Hepatocyte (in vitro differentiated cells): ENCODE measurements at regions not wholly inside any gene's neighbourhood (a gene's known extent, or its start where the extent isn't known, plus 50 kb on each side); places are given as distances from the start of the nearest gene placed in this dataset.

Source experiments
- DNase-seq: peaks from one replicate; pipeline ENCODE4 v3.0.0-alpha.2; 2016; ENCODE audit warnings: low spot score
- H2AFZ ChIP-seq: fragments of 200-600 bp; sonication (generic); 2 replicates; pipeline ENCODE4 v1.6.0; 2016; ENCODE audit warnings: antibody characterized with exemption, mild to moderate bottlenecking
- H3K27ac ChIP-seq: fragments of 200-600 bp; sonication (generic); 2 replicates; pipeline ENCODE4 v1.5.1; 2016; ENCODE audit warnings: mild to moderate bottlenecking
- H3K27me3 ChIP-seq: fragments of 200-600 bp; sonication (generic); 2 replicates; pipeline ENCODE4 v1.6.1; 2016
- H3K36me3 ChIP-seq: fragments of 200-600 bp; sonication (generic); replicated peaks from 2 replicates; pipeline ENCODE4 v1.5.1; 2016; ENCODE audit warnings: low read depth; ENCODE audit not compliant: insufficient read depth
- H3K4me1 ChIP-seq: fragments of 200-600 bp; sonication (generic); 2 replicates; pipeline ENCODE4 v1.5.1; 2016; ENCODE audit warnings: mild to moderate bottlenecking, moderate library complexity; ENCODE audit not compliant: insufficient read depth
- H3K4me2 ChIP-seq: fragments of 200-600 bp; sonication (generic); 2 replicates; pipeline ENCODE4 v1.6.0; 2016
- H3K4me3 ChIP-seq: fragments of 200-600 bp; sonication (generic); 2 replicates; pipeline ENCODE4 v1.5.1; 2016; ENCODE audit warnings: mild to moderate bottlenecking
- H3K79me2 ChIP-seq: fragments of 200-600 bp; sonication (generic); 2 replicates; pipeline ENCODE4 v1.6.0; 2017; ENCODE audit warnings: mild to moderate bottlenecking
- H3K9me2 ChIP-seq: fragments of 200-600 bp; sonication (generic); replicated peaks from 2 replicates; pipeline ENCODE4 v1.6.0; 2017; ENCODE audit warnings: mild to moderate bottlenecking; ENCODE audit not compliant: insufficient read depth
- H3K9me3 ChIP-seq: fragments of 200-600 bp; sonication (generic); 2 replicates; pipeline ENCODE4 v1.5.1; 2016; ENCODE audit warnings: low read depth, mild to moderate bottlenecking
- H4K20me1 ChIP-seq: fragments of 200-600 bp; sonication (generic); 2 replicates; pipeline ENCODE4 v1.6.0; 2016; ENCODE audit warnings: mild to moderate bottlenecking; ENCODE audit not compliant: insufficient read depth, poor library complexity, severe bottlenecking
- EZH2 ChIP-seq: fragments of 200-600 bp; sonication (generic); IDR thresholded peaks from 2 replicates; pipeline ENCODE4 v1.6.1; 2016; ENCODE audit warnings: antibody characterized with exemption, mild to moderate bottlenecking, borderline replicate concordance
- EZH2phosphoT487 ChIP-seq: fragments of 200-600 bp; sonication (generic); IDR thresholded peaks from one replicate; pipeline ENCODE4 v1.6.1; 2018; ENCODE audit warnings: antibody characterized with exemption, mild to moderate bottlenecking, low read depth, moderate library complexity; ENCODE audit not compliant: unreplicated experiment, severe bottlenecking
- WGBS: methylation state at CpG from one replicate; pipeline ENCODE4 v1.1.6; 2016; ENCODE audit warnings: low lambda C conversion rate; ENCODE audit errors: missing lambda C conversion rate; 5-methylcytosine and 5-hydroxymethylcytosine counted together
- TF ChIP-seq, protein P1 (sequence below): fragments of 200-600 bp; sonication (generic); IDR thresholded peaks from 2 replicates; pipeline ENCODE4 v1.5.1; 2016; ENCODE audit warnings: antibody characterized with exemption, mild to moderate bottlenecking; ENCODE audit not compliant: poor library complexity

DNA sequence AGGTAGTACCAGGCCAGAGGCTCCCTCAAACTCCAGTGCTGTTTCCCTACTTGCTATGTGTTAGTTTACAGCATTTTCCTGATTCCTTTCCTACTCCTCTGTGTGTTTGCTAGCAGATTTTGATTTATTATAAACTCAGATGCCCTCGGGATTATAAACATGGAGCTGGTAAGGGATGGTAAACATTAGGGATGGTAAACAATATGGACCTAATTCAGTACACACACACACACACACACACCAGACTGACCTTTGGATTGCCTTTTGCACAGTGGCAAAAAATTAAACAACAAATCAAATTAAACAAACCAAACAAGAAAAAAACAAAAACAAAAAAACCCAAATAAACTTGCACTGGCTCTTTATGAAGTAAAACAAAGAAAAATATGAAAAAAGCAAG lies 55.4 kb upstream of the ACVR1 start:
- no peak for DNase-seq
- WGBS, result 33% methylated on average over 1 of the region's 1 CpG
- no peak for TF ChIP-seq EZH2phosphoT487
- TF ChIP-seq, protein P1, sequence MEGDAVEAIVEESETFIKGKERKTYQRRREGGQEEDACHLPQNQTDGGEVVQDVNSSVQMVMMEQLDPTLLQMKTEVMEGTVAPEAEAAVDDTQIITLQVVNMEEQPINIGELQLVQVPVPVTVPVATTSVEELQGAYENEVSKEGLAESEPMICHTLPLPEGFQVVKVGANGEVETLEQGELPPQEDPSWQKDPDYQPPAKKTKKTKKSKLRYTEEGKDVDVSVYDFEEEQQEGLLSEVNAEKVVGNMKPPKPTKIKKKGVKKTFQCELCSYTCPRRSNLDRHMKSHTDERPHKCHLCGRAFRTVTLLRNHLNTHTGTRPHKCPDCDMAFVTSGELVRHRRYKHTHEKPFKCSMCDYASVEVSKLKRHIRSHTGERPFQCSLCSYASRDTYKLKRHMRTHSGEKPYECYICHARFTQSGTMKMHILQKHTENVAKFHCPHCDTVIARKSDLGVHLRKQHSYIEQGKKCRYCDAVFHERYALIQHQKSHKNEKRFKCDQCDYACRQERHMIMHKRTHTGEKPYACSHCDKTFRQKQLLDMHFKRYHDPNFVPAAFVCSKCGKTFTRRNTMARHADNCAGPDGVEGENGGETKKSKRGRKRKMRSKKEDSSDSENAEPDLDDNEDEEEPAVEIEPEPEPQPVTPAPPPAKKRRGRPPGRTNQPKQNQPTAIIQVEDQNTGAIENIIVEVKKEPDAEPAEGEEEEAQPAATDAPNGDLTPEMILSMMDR, result no peak
- no peak for TF ChIP-seq EZH2
- H2AFZ ChIP-seq, result no peak overlapping the region
- H3K9me3 ChIP-seq, result no peaks in the 10 kb centered on the region
- H3K4me1 ChIP-seq, result peaks cover 18% of the 10 kb centered on the region
- H3K79me2 ChIP-seq, result no peaks in the 10 kb centered on the region
- H4K20me1 ChIP-seq, result no peaks in the 10 kb centered on the region
- H3K4me2 ChIP-seq, result no peak overlapping the region
- no peaks in the 10 kb centered on the region for H3K27me3 ChIP-seq
- H3K4me3 ChIP-seq, result no peak overlapping the region
- H3K27ac ChIP-seq, result no peak overlapping the region
- no peaks in the 10 kb centered on the region for H3K36me3 ChIP-seq
- no peaks in the 10 kb centered on the region for H3K9me2 ChIP-seq

DNA sequence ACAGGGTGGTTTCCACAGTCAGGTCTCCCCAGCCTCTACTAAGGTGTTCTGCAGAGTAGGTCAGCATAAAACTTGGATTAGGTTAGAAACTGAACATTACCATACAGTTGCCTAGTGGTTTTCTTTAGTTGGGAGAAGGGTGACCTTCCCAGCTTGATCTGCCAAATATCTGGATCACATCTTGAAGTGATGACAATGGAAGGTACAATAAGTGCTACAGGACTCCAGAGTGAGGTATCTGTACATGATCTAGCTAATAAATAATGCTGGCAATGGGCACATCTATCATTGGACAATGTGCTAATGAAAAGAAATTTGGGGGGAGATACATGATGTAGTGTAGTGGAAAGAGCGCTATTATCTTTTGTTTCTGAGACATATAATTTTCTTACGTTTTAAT lies 54.6 kb upstream of the ACVR1 start:
- DNase-seq, result no peak
- WGBS, result 62% methylated on average over 2 of the region's 2 CpGs
- Histone ChIP-seq H3K9me3 (no peaks in the 10 kb centered on the region), H3K9me2 (no peaks in the 10 kb centered on the region), H3K4me1 (peaks cover 18% of the 10 kb centered on the region), H3K4me2 (no peak overlapping the region), H2AFZ (no peak overlapping the region), H3K27ac (no peak overlapping the region), H3K79me2 (no peaks in the 10 kb centered on the region), H3K4me3 (no peak overlapping the region), H4K20me1 (no peaks in the 10 kb centered on the region), H3K27me3 (no peaks in the 10 kb centered on the region), H3K36me3 (no peaks in the 10 kb centered on the region)
- no peak for TF ChIP-seq EZH2
- TF ChIP-seq, protein P1, result no peak
- no peak for TF ChIP-seq EZH2phosphoT487

DNA sequence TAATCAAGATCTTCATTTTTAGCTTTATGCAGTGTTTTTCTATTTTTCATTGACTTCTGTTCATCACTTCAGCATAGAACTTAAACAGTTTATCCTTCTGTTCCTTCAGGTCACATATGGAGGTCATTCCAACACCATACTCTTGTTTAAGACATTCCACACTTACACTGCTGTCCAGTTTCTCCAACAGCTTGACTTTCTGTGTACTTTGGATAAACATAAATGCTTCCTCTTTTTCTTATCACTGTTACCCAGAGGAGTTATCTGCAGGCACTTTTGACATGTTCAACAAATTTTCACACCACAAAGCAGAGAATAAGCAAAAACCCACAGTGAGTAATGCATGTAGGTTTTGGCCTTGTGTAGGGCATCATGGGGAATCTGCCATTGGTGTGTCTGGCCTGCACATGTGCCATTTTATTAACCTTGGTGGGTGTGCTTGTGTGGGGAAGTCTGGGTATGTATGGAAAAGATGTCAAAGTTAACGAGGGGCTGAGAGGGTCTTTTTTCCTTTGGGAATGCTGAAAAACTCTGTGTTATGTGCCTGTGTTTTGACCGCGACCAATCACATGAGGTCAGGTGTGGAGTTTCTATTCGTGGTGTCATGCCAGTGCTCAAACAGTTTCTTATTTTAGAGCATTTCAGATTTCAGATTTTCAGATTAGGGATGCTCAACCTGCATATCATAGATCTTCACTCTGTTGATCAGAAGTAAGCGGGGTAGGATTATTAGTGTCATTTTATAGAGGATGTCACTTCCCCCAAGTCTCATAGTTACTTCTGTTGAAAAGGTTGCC lies 53.9 kb upstream of the ACVR1 start:
- Histone ChIP-seq H3K36me3 (no peaks in the 10 kb centered on the region), H3K4me1 (peaks cover 15% of the 10 kb centered on the region), H3K27ac (no peak overlapping the region), H3K27me3 (no peaks in the 10 kb centered on the region), H3K9me3 (no peaks in the 10 kb centered on the region), H3K79me2 (no peaks in the 10 kb centered on the region), H3K4me2 (no peak overlapping the region), H2AFZ (no peak overlapping the region), H3K9me2 (no peaks in the 10 kb centered on the region), H3K4me3 (no peak overlapping the region), H4K20me1 (no peaks in the 10 kb centered on the region)
- DNase-seq, result no peak
- WGBS, result 81% methylated on average over 5 of the region's 5 CpGs
- TF ChIP-seq EZH2phosphoT487 (no peak), EZH2 (no peak)
- TF ChIP-seq, protein P1, result no peak
